Activated CD8-positive, alpha-beta memory T cell treated with anti-CD3 and anti-CD28 coated beads for 48 hours (primary cell): ENCODE measurements at regions not wholly inside any gene's neighbourhood (a gene's known extent, or its start where the extent isn't known, plus 50 kb on each side); places are given as distances from the start of the nearest gene placed in this dataset.

Experiments
- DNase-seq, 3 experiments: peaks; one replicate each; pipeline ENCODE4 v3.0.0-alpha.2; 2020; ENCODE audit warnings: low read depth in 2 of 3, low spot score in 2 of 3

GRCh38 chr1:56229186-56229585 lies 350.2 kb downstream of the PLPP3 start:
- DNase-seq: no peak

- DNase-seq: no peak
These were observed 351.5 kb downstream of the PLPP3 start for GRCh38 chr1:56227886-56228285.

GRCh38 chr1:56227401-56227800 lies 352.0 kb downstream of the PLPP3 start:
- DNase-seq: no peak

DNA sequence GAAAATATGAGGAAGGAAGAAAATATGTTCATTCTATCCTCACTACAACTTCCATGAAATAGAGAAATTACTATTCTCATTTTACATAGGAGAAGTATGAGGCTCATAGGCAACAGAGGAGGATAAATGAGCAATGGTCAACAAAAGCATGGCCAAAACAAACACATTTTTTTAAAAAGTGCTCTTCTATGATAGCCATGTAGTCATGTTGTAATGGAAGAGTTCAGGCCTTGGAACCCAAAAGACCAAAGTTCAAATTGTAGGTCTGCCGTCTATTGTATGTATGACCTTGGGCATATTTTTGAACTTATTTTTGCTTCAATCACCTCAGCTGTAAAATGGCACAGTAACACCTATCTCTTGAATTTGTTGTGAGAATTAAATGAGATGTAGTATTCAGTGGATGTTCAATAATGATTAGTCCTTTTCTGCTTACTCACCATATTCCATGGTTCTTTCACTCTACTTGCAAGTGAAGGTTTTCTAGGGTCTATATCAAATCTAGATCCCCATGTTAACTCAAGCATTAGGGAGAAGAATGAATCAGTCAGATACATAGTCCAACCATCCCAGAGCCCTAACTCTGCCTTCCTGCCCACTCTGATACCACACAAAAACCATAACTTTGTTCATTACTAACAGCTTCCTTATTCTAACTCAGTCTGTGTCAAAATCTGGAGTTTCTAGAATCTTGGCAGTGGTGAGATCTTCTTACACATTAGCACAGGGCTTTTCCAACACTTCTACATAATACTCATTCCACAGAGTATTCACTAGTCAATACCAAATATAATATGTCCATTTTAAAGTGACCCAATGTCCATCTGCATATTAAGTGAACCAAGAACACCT lies 353.2 kb downstream of the PLPP3 start:
- no peak for DNase-seq

DNA sequence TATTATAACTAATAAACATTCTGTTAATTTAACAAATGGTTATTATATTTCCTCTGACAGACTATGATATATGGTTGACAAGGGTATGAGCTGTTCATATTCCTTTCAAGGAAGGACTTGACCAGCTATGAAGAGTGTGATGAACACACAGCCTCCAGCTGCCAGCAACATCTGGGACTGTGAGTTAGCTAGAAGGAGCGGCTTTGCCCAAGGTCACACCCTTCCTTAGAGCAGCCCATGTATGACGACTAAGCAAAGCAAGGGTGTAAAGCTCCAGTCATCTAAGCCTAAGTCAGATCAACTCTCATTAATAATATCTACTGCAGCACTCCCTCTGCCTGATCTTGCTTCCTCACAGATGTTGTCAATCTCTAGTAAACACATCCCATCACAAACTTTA lies 355.4 kb downstream of the PLPP3 start:
- DNase-seq: no peak

DNA sequence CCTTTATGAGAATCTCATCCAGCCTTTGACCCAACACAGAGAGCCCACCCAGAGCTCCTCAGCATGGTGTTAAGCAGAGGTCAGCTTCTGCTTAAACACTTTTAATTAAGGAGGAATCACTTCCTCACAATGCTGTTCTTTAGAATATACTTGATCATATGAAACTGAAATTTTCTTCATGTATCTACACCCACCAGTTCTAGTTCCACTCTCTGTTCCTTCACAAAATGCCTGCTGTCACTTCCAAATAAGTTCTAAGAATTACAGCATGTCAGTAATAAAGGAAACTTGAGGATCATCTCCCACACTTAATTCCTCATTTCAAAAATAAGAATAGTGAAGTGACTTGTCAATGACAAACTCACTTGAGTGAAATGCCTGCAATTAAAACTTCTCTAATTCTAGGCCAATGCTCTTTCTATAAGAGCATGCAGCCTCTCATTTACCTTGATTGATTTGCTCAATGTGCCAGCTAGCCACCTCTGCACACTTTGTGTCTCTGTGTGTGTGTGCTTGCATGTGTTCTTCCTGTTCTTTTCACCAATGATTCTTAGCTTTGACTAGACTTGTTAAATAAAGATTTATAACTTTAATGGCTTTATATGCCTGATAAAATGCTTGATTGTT lies 356.3 kb downstream of the PLPP3 start:
- no peak for DNase-seq

DNA sequence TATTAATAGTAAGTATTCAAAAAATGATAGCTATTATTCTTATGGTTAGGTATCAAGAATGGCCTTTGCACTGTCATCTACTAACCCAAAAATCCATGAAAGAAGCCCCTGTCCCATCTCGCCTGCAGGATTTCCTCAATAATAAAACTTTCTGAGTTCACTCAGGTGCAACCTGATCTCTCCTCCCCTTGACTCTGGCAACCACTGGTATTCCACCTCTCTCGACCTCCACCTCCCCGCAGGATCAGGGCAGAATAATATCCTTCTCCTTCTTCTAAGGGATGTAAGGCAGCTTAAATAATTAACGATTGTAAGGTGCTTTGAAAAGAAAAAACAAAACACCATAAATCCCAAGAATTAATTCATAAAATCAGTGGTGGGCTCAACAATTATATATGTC lies 359.3 kb downstream of the PLPP3 start:
- no peak for DNase-seq

- DNase-seq: no peak
These were observed 361.3 kb downstream of the PLPP3 start for GRCh38 chr1:56218023-56218422.

DNA sequence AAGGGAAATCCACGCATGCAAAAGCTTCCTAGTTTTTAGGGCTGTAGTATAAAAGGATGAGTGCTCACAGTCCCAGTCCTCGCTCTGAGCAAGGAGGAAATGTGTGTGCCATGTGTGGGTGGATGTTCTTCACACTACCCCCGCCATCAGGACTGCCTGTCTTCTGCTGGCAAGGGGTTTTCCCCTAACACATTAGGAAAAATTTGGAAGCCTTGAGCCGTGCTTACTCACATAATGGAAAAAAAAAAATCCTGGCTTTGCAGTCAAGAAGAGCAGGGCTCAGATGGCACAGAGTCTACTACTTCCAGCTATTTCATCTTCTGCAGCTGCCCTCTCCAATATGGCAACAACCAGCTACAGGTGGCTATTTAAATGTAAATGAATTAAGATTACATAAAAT lies 363.1 kb downstream of the PLPP3 start:
- DNase-seq: no peak

DNA sequence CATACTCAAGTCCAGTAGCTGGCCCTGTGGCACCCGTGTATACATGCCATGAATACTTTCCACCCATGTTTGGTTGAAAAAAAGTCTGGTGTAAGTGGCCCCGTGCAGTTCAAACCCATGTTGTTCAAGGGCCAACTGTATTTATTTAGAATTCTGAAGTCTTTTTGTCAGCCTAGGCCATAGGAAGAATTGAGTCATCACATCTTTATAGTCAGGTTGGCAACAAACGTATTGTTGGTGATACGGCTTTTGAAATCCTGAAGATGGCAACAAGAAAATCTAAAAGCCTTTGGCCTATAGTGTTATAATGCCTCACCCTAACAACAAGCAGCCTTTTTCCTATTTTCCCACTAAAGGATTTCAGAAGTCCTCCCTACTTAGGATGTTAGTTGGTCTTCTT lies 363.6 kb downstream of the PLPP3 start:
- no peak for DNase-seq

DNA sequence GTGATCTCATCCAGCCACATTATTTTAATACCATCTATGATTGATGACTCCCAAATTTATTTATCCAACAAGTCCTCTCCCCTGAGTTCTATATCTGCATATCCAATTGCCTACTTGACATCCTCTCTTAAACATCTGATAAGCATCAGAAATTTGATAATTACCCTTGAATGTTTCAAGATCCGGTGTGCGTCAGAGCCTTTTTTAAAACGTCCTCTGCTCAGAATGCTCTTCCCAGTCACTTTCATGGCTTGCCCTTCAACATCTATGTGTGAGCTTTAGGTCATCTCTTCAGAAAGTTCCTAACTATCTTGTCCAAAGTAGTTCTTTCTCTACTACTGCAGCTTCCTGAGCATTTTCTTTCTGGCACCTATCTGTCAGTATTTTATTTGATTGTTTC lies 364.3 kb downstream of the PLPP3 start:
- DNase-seq: no peak

DNA sequence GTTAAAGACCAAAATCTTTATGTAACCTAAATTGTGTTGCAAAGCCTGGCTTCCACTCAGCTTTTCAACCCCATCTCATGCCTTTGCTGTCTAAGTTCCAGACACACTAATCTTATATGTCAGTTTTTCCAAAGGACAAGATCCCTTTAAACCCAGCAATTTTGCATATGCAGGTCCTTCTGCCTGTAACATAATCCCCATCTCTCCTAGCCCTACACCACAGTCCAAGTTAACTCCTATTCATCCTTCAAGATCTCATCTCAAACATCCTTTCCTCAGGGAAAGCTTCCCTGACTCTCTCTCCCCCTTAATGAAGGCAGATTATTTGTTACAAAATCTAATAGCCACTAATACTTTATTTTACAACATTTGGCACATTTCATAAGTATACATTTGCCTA lies 366.3 kb downstream of the PLPP3 start:
- DNase-seq: no peak

GRCh38 chr1:56212143-56212542 lies 367.2 kb downstream of the PLPP3 start:
- no peak for DNase-seq

DNA sequence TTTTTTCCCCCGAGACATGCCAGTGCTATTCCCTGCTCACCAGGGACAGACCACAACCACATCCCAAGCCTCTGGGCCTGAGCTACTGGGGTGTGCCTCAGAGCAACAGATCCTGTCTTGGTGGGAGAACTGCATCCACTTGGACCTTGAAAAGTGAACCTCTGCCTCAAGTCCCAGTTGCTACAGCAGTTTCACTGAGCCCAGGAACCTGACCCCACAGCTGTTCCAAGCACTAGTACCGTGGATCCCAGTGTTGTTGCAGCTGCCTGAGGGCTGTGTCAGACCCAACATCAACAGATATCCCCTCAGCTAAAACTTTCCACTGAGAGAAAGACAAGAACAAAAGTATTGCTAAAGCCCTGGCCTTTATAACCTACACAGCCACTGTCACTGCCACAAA lies 373.0 kb downstream of the PLPP3 start:
- DNase-seq: no peak

DNA sequence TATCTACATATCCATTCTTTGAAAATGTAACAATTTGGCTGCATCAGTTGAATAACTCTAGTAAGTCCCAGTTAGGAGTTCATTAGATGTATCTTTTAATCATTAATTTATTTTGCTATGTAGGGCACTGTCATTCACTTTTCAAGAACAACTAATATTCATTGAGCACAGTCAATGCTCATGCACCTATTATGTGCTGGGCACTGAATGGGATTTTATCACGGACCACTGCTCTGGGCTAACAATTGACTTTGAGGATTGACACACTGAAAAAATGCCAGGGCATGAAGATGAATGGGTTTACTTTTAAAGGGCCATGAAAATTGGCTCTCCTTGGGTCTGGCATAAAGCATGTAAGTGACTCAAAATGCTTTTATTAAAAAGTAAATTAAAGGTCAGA lies 375.2 kb downstream of the PLPP3 start:
- no peak for DNase-seq

GRCh38 chr1:56202796-56203492 lies 376.4 kb downstream of the PLPP3 start:
- DNase-seq: no peak

- DNase-seq: no peak
These were observed 377.2 kb downstream of the PLPP3 start for GRCh38 chr1:56202186-56202585.

GRCh38 chr1:56200896-56201295 lies 378.5 kb downstream of the PLPP3 start:
- DNase-seq: no peak

GRCh38 chr1:56200442-56200841 lies 378.9 kb downstream of the PLPP3 start:
- no peak for DNase-seq

- DNase-seq: no peak
These were observed 379.4 kb downstream of the PLPP3 start for GRCh38 chr1:56199956-56200355.

GRCh38 chr1:56199061-56199460 lies 380.3 kb downstream of the PLPP3 start:
- DNase-seq: no peak

DNA sequence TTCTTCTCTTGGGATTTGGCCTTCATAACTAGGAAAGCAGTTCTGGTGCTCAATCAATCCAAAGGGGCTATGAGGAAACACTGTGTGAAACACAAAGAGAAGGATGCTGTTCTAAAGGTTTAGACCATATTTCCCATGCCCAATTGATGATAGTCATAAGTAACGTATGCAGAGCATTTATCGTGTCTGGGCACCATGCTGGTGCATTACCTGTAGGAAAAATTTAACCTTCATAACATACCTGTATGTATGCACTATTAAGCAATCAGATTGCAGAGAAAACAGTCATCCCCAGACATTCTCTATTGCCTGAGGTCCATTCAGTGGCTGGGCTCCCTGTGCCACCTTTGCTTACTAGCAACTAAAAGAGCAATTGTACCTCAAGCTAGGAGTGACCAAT lies 381.4 kb downstream of the PLPP3 start:
- DNase-seq: no peak
